ENCODE measurements at regions not wholly inside any gene's neighbourhood (a gene's known extent, or its start where the extent isn't known, plus 50 kb on each side); places are given as distances from the start of the nearest gene placed in this dataset.
"Not testable (repeated sequence)": the region's sequence is repeated elsewhere in the genome, so short reads cannot be mapped to it uniquely, and the experiment has no call there.

- DNase-seq (ENCODE audit: low read depth) = no peak
- TF ChIP-seq, protein P1, sequence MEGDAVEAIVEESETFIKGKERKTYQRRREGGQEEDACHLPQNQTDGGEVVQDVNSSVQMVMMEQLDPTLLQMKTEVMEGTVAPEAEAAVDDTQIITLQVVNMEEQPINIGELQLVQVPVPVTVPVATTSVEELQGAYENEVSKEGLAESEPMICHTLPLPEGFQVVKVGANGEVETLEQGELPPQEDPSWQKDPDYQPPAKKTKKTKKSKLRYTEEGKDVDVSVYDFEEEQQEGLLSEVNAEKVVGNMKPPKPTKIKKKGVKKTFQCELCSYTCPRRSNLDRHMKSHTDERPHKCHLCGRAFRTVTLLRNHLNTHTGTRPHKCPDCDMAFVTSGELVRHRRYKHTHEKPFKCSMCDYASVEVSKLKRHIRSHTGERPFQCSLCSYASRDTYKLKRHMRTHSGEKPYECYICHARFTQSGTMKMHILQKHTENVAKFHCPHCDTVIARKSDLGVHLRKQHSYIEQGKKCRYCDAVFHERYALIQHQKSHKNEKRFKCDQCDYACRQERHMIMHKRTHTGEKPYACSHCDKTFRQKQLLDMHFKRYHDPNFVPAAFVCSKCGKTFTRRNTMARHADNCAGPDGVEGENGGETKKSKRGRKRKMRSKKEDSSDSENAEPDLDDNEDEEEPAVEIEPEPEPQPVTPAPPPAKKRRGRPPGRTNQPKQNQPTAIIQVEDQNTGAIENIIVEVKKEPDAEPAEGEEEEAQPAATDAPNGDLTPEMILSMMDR (IDR thresholded peaks at IDR 0.05; ENCODE audit: low read depth, low read length, missing control alignments) = no peak
- in situ Hi-C loops (cut with HindIII; ENCODE audit: low sequenced_read_pairs) = no loop called here
- H3K4me3 ChIP-seq (ENCODE audit: low read depth, low read length) = no peak overlapping the region
Measured at GRCh38 chr1:208476846-208477170, 232.6 kb upstream of the PLXNA2 start.

GRCh38 chr1:208479435-208479834 lies 235.3 kb upstream of the PLXNA2 start:
- in situ Hi-C loops (cut with HindIII; ENCODE audit: low sequenced_read_pairs) = no loop called here
- TF ChIP-seq, protein P1 (IDR thresholded peaks at IDR 0.05; ENCODE audit: low read depth, low read length, missing control alignments) = no peak
- DNase-seq (ENCODE audit: low read depth) = no peak
- no peak overlapping the region for H3K4me3 ChIP-seq (ENCODE audit: low read depth, low read length)

- no peak for DNase-seq (ENCODE audit: low read depth)
- in situ Hi-C loops (cut with HindIII; ENCODE audit: low sequenced_read_pairs) = no loop called here
- H3K4me3 ChIP-seq (ENCODE audit: low read depth, low read length) = no peak overlapping the region
- TF ChIP-seq, protein P1 (IDR thresholded peaks at IDR 0.05; ENCODE audit: low read depth, low read length, missing control alignments) = no peak
Measured at GRCh38 chr1:208485512-208485911, 241.3 kb upstream of the PLXNA2 start.

GRCh38 chr1:208486677-208487076 lies 242.5 kb upstream of the PLXNA2 start:
- TF ChIP-seq, protein P1 (IDR thresholded peaks at IDR 0.05; ENCODE audit: low read depth, low read length, missing control alignments) = no peak
- no peak overlapping the region for H3K4me3 ChIP-seq (ENCODE audit: low read depth, low read length)
- in situ Hi-C loops (cut with HindIII; ENCODE audit: low sequenced_read_pairs) = no loop called here
- no peak for DNase-seq (ENCODE audit: low read depth)

GRCh38 chr1:208488432-208488831 lies 244.2 kb upstream of the PLXNA2 start:
- in situ Hi-C loops (cut with HindIII; ENCODE audit: low sequenced_read_pairs); DNase-seq (ENCODE audit: low read depth); H3K4me3 ChIP-seq (ENCODE audit: low read depth, low read length): not testable (repeated sequence)

DNA sequence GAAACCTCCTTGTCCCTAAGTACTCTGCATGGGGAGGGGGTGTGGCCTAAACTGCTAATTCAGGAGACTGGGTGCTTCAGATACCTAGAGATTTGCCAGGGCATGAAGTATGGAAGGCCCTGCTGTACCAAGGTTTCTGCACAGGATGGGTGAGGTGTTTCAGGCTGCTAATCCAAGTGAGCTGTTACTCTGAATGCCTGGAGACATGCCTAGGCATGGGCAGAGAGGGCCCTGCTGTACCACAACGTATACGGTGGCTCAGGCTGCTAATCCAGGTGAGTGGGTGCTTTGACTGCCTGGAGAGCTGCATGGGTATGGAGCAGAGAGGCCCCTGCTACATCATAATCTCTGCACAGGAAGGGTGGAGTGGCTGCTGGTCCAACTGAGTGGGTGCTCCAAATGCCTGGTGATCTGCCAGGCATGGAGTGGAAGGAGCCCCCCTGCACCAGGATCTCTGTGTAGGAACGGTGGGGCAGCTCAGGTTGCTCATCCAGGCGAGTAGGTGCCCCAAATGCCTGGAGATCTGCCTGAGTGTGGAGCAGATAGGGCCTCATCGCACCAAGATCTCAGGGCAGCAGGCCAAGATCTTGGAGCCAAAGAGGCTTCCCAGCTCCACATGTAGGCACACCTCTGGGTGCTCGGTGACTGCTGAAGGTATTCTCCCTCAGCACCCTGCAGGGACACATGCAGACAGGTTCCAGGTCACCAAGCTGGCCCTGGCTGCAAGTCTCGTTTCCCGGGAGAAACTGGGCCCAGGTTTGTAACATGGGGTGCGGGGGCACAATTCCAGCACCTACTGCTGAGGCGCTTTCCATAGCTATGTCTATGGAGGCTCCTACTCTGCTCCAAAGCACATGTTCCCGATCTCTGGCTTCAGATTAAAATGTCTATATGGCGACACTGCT lies 252.5 kb upstream of the PLXNA2 start:
- no peak overlapping the region for H3K4me3 ChIP-seq (ENCODE audit: low read depth, low read length)
- no peak for DNase-seq (ENCODE audit: low read depth)
- in situ Hi-C loops (cut with HindIII; ENCODE audit: low sequenced_read_pairs) = no loop called here
- TF ChIP-seq, protein P1 (IDR thresholded peaks at IDR 0.05; ENCODE audit: low read depth, low read length, missing control alignments) = no peak

GRCh38 chr1:208497866-208498541 lies 253.8 kb upstream of the PLXNA2 start:
- TF ChIP-seq, protein P1 (IDR thresholded peaks at IDR 0.05; ENCODE audit: low read depth, low read length, missing control alignments) = no peak
- no peak for DNase-seq (ENCODE audit: low read depth)
- no peak overlapping the region for H3K4me3 ChIP-seq (ENCODE audit: low read depth, low read length)
- in situ Hi-C loops (cut with HindIII; ENCODE audit: low sequenced_read_pairs) = no loop called here

Data from astrocyte of the cerebellum (primary cell).